ENCODE measurements at regions not wholly inside any gene's neighbourhood (a gene's known extent, or its start where the extent isn't known, plus 50 kb on each side); places are given as distances from the start of the nearest gene placed in this dataset.

- Histone ChIP-seq H3K36me3 (no peaks in the 10 kb centered on the region), H3K9me3 (no peaks in the 10 kb centered on the region), H3K27ac (no peak overlapping the region), H3K27me3 (replicated peaks in 1 of 7) (no peaks in the 10 kb centered on the region), H3K4me3 (no peak overlapping the region), H3K4me1 (no peaks in the 10 kb centered on the region)
- no peak for DNase-seq
- intact Hi-C loops (cut with DNase I; ENCODE audit: low total_unique reads) = no loop called here
- 31 to 51% (median 40%) methylated on average over 7 of the region's 7 CpGs for WGBS, 5 donors
- TF ChIP-seq POLR2AphosphoS5 (IDR thresholded peaks at IDR 0.05) = no peak
- no peak for TF ChIP-seq POLR2A (IDR thresholded peaks at IDR 0.05)
- TF ChIP-seq CTCF (IDR thresholded peaks at IDR 0.05 in 8 of 11, conservative IDR thresholded peaks at IDR 0.05 in 3 of 11) = no peak
These were observed 246.0 kb upstream of the SPTLC3 start for GRCh38 chr20:12762725-12763124.

GRCh38 chr20:12763406-12763805 lies 245.4 kb upstream of the SPTLC3 start:
- H3K4me3 ChIP-seq = no peak overlapping the region
- WGBS, 5 donors = 67 to 96% (median 83%) methylated on average over 1 of the region's 1 CpG
- TF ChIP-seq POLR2AphosphoS5 (IDR thresholded peaks at IDR 0.05) (no peak), POLR2A (IDR thresholded peaks at IDR 0.05) (no peak), CTCF (IDR thresholded peaks at IDR 0.05 in 8 of 11, conservative IDR thresholded peaks at IDR 0.05 in 3 of 11) (no peak)

GRCh38 chr20:12764053-12764452 lies 244.7 kb upstream of the SPTLC3 start:
- DNase-seq = no peak
- H3K4me1 ChIP-seq = no peaks in the 10 kb centered on the region
- peaks cover 0 to 5% (median 0%) of the 10 kb centered on the region in 8 donors for H3K9me3 ChIP-seq
- intact Hi-C loops (cut with DNase I; ENCODE audit: low total_unique reads) = no loop called here
- no peak overlapping the region for H3K27ac ChIP-seq
- no peak overlapping the region for H3K4me3 ChIP-seq
- no peaks in the 10 kb centered on the region for H3K27me3 ChIP-seq (replicated peaks in 1 of 7)
- H3K36me3 ChIP-seq = no peaks in the 10 kb centered on the region
- WGBS, 5 donors = 51 to 73% (median 64%) methylated on average over 5 of the region's 5 CpGs
- TF ChIP-seq POLR2A (IDR thresholded peaks at IDR 0.05) (no peak), POLR2AphosphoS5 (IDR thresholded peaks at IDR 0.05) (no peak), CTCF (IDR thresholded peaks at IDR 0.05 in 8 of 11, conservative IDR thresholded peaks at IDR 0.05 in 3 of 11) (no peak)

More at GRCh38 chr20:12763406-12763805, 245.4 kb upstream of the SPTLC3 start:
- no peak for DNase-seq
- Histone ChIP-seq H3K36me3 (no peaks in the 10 kb centered on the region), H3K4me1 (no peaks in the 10 kb centered on the region), H3K27me3 (replicated peaks in 1 of 7) (no peaks in the 10 kb centered on the region), H3K9me3 (peaks cover 0 to 5% (median 0%) of the 10 kb centered on the region in 8 donors), H3K27ac (no peak overlapping the region)
- intact Hi-C loops (cut with DNase I; ENCODE audit: low total_unique reads) = no loop called here

- Histone ChIP-seq H3K27me3 (replicated peaks in 1 of 7) (no peaks in the 10 kb centered on the region), H3K27ac (no peak overlapping the region), H3K4me3 (no peak overlapping the region), H3K36me3 (no peaks in the 10 kb centered on the region), H3K9me3 (peaks cover 0 to 5% (median 0%) of the 10 kb centered on the region in 8 donors), H3K4me1 (no peaks in the 10 kb centered on the region)
- TF ChIP-seq CTCF (IDR thresholded peaks at IDR 0.05 in 8 of 11, conservative IDR thresholded peaks at IDR 0.05 in 3 of 11) = no peak
- no peak for TF ChIP-seq POLR2A (IDR thresholded peaks at IDR 0.05)
- no peak for TF ChIP-seq POLR2AphosphoS5 (IDR thresholded peaks at IDR 0.05)
- WGBS, 5 donors = 0 to 23% (median 0%) methylated on average over 1 of the region's 1 CpG
- DNase-seq = no peak
- intact Hi-C loops (cut with DNase I; ENCODE audit: low total_unique reads) = no loop called here
These were observed 243.9 kb upstream of the SPTLC3 start for GRCh38 chr20:12764851-12765250.
